ENCODE measurements at regions not wholly inside any gene's neighbourhood (a gene's known extent, or its start where the extent isn't known, plus 50 kb on each side); places are given as distances from the start of the nearest gene placed in this dataset.

GRCh38 chr3:103693831-103694230 lies 1259.0 kb downstream of the ZPLD1 start:
- H3K4me3 ChIP-seq, result no peak overlapping the region

GRCh38 chr3:103698646-103699045 lies 1263.8 kb downstream of the ZPLD1 start:
- no peaks in the 10 kb centered on the region for H3K9me3 ChIP-seq
- TF ChIP-seq POLR2A (IDR thresholded peaks at IDR 0.05) (no peak), CTCF (IDR thresholded peaks at IDR 0.05) (no peak)
- no peaks in the 10 kb centered on the region for H3K4me1 ChIP-seq
- H3K4me3 ChIP-seq, result no peak overlapping the region
- H3K27ac ChIP-seq, result no peak overlapping the region
- no peaks in the 10 kb centered on the region for H3K36me3 ChIP-seq
- no peaks in the 10 kb centered on the region for H3K27me3 ChIP-seq
- DNase-seq, result no peak
- intact Hi-C loops (cut with DNase I; ENCODE audit: low total_unique reads), result no loop called here

More at GRCh38 chr3:103693831-103694230, 1259.0 kb downstream of the ZPLD1 start:
- Histone ChIP-seq H3K27ac (no peak overlapping the region), H3K27me3 (no peaks in the 10 kb centered on the region), H3K36me3 (no peaks in the 10 kb centered on the region), H3K9me3 (no peaks in the 10 kb centered on the region), H3K4me1 (no peaks in the 10 kb centered on the region)
- no peak for DNase-seq
- intact Hi-C loops (cut with DNase I; ENCODE audit: low total_unique reads), result no loop called here
- no peak for TF ChIP-seq POLR2A (IDR thresholded peaks at IDR 0.05)
- no peak for TF ChIP-seq CTCF (IDR thresholded peaks at IDR 0.05)

GRCh38 chr3:103699228-103699627 lies 1264.4 kb downstream of the ZPLD1 start:
- no peak for DNase-seq
- Histone ChIP-seq H3K4me1 (no peaks in the 10 kb centered on the region), H3K36me3 (no peaks in the 10 kb centered on the region), H3K27ac (no peak overlapping the region), H3K27me3 (no peaks in the 10 kb centered on the region), H3K9me3 (no peaks in the 10 kb centered on the region), H3K4me3 (no peak overlapping the region)
- intact Hi-C loops (cut with DNase I; ENCODE audit: low total_unique reads), result no loop called here
- TF ChIP-seq CTCF (IDR thresholded peaks at IDR 0.05) (no peak), POLR2A (IDR thresholded peaks at IDR 0.05) (no peak)

- H3K9me3 ChIP-seq, result no peaks in the 10 kb centered on the region
- H3K4me3 ChIP-seq, result no peak overlapping the region
- TF ChIP-seq CTCF (IDR thresholded peaks at IDR 0.05) (no peak), POLR2A (IDR thresholded peaks at IDR 0.05) (no peak)
- intact Hi-C loops (cut with DNase I; ENCODE audit: low total_unique reads), result no loop called here
- DNase-seq, result no peak
- no peaks in the 10 kb centered on the region for H3K36me3 ChIP-seq
- no peaks in the 10 kb centered on the region for H3K4me1 ChIP-seq
- H3K27me3 ChIP-seq, result no peaks in the 10 kb centered on the region
- no peak overlapping the region for H3K27ac ChIP-seq
Measured at GRCh38 chr3:103705641-103706040, 1270.8 kb downstream of the ZPLD1 start.

GRCh38 chr3:103706671-103707070 lies 1271.9 kb downstream of the ZPLD1 start:
- TF ChIP-seq CTCF (IDR thresholded peaks at IDR 0.05) (no peak), POLR2A (IDR thresholded peaks at IDR 0.05) (no peak)
- Histone ChIP-seq H3K27ac (no peak overlapping the region), H3K4me1 (no peaks in the 10 kb centered on the region), H3K27me3 (no peaks in the 10 kb centered on the region), H3K4me3 (no peak overlapping the region), H3K9me3 (no peaks in the 10 kb centered on the region), H3K36me3 (no peaks in the 10 kb centered on the region)
- intact Hi-C loops (cut with DNase I; ENCODE audit: low total_unique reads), result no loop called here
- no peak for DNase-seq
